ENCODE measurements at regions not wholly inside any gene's neighbourhood (a gene's known extent, or its start where the extent isn't known, plus 50 kb on each side); places are given as distances from the start of the nearest gene placed in this dataset.

GRCh38 chr4:100086766-100087431, 103.4 kb downstream of the DDIT4L start:
- no peak for TF ChIP-seq ZNF24 (tag by site-specific recombination; IDR thresholded peaks at IDR 0.05)
- TF ChIP-seq ZNF501 (tag by site-specific recombination; IDR thresholded peaks at IDR 0.05): no peak
- TF ChIP-seq CTCF (tag by site-specific recombination; IDR thresholded peaks at IDR 0.05): no peak
- TF ChIP-seq ZNF274 (IDR thresholded peaks at IDR 0.05; ENCODE audit: low read length): no peak
- no peak for TF ChIP-seq ZNF274 (tag by site-specific recombination; IDR thresholded peaks at IDR 0.05; ENCODE audit: borderline replicate concordance)
- no peak for TF ChIP-seq OSR2 (tag by site-specific recombination; IDR thresholded peaks at IDR 0.05)

All from HEK293 (cell line).